ENCODE measurements at regions not wholly inside any gene's neighbourhood (a gene's known extent, or its start where the extent isn't known, plus 50 kb on each side); places are given as distances from the start of the nearest gene placed in this dataset.

DNA sequence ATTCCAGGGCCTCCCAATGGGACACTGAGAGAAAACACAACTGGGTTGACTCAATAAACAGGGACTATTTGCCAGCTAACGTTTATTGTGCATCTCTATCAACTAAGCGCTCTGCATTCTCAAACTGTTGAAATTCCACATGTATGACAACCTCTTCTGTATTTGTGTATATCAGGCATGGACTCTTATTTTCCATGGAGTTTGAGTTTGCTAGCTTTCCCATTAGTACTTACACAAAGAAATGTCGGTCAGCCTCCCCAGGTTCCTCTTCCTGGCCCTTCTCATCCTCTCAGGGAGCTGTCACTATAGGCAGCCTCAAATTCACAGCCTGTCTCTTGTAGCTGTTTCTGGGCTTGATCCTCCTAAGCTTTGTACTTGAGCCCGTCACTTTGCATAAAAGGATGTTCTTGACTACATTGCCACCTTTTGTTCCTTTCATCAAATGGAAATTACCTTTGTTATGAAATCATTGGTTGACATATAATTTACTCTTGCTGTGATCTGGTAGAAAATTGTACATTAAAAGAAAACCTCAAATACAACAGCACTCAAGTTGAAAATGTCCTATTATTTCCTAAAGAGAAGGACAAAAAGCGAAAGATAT is 60.0 kb upstream of the NTPCR start:
- no peak for TF ChIP-seq CTCF (IDR thresholded peaks at IDR 0.05)
- no peak for TF ChIP-seq POLR2A (IDR thresholded peaks at IDR 0.05)

All from tibial nerve (tissue), 3 donors.